ENCODE measurements at regions not wholly inside any gene's neighbourhood (a gene's known extent, or its start where the extent isn't known, plus 50 kb on each side); places are given as distances from the start of the nearest gene placed in this dataset.
"Not testable (repeated sequence)": the region's sequence is repeated elsewhere in the genome, so short reads cannot be mapped to it uniquely, and the experiment has no call there.

- not testable (repeated sequence) for H3K27ac ChIP-seq
Observed at GRCh38 chrY:6315917-6316316, 69.9 kb downstream of the TSPY2 start.

- H3K27ac ChIP-seq, result not testable (repeated sequence)
Observed at GRCh38 chrY:6316419-6316818, 70.4 kb downstream of the TSPY2 start.

- H3K27ac ChIP-seq, result not testable (repeated sequence)
Observed at GRCh38 chrY:6366433-6366832, 120.4 kb downstream of the TSPY2 start.

DNA sequence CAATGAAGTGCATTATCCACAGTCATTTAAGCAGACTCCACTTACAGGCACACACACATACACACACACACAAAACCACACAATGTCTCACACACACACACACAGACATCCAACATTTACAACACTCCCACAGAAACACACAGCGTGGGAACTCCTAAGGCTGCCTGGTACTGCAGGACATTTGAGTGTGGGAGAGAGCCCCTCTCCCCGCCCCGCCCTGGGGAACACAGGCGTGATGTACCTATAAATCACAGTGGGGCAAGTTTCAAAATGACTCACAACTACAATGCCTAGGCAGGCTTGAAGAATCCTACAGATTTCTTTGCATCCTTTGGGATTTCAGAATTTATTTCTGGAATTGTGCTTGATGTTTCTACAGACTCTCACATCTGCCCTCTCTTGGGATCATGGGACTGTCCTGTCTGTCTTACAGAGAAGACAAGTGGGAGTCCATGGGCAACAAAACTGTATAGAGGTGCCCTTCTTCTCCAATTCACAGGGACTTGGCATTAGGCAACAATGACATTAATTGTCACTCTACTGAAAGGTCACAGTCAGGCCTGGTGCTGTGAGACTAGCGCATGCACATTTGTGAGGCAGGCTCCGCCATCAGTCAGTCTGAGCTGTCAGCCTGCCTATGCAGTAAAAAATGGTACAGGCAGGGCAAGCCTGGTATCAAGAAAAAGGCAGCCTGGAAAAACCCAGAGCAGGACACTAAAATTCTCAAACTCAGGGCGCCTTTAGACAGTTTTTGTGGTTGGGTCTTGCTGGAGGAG, 136.6 kb downstream of the TSPY2 start:
- not testable (repeated sequence) for H3K27ac ChIP-seq

DNA sequence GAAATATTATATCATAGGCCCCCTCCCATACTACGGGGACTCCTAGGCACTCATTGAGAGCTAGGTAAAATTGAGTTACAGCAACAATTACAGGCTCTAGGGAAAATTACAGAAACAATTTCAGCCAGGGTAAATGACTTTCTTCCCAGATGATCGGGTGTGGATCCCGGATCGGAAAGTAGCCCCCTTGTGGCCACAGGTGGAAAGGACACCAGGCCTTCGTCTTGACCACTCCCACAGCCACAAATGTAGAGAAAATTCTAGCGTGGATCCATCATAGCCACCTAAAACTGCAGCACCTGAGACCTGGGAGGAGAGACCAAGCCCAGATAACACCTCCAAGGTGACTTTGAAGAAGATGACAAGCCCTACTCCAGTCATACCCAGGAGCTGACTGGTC, 142.6 kb downstream of the TSPY2 start:
- H3K27ac ChIP-seq, result not testable (repeated sequence)

- H3K27ac ChIP-seq, result not testable (repeated sequence)
Observed at GRCh38 chrY:6389561-6389960, 143.5 kb downstream of the TSPY2 start.

DNA sequence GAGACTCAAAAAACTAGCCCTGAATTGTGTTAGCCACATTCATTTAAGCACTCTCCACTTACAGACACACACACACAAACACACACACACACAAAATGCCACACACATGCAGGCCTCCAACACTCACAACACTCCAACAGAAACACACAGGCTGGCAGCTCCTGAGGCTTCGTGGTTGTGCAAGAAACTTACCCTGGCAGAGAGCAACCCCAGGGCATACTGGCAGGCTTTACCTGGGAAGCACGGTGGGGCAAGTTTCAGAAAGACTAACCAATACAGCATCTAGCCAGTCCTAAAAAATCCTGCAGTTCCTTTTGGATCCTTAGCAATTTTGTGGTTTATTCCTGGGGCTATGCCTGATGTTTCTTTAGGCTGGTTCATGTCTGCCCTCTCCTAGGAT, 146.2 kb downstream of the TSPY2 start:
- not testable (repeated sequence) for H3K27ac ChIP-seq

- not testable (repeated sequence) for H3K27ac ChIP-seq
Observed at GRCh38 chrY:6393242-6393641, 147.2 kb downstream of the TSPY2 start.

DNA sequence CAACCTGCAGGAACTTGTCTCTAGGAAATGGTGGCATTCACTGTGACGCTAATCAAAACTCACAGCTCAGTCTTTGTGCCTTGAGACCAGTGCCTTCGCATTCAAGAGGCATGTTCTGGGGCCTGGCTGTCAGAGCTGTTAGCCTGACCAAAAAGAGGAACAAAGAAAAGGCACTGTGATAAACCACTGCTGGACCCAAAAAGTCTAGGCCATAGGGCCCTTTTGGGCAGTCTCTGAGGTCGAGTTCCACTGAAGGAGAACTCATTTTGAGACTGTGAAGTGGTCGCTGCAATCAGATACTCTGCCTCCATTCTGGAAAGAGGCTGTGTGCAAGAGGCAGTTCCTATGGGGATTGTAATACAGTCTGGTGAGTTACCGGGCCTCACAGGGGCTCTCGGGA, 149.0 kb downstream of the TSPY2 start:
- H3K27ac ChIP-seq, result not testable (repeated sequence)

DNA sequence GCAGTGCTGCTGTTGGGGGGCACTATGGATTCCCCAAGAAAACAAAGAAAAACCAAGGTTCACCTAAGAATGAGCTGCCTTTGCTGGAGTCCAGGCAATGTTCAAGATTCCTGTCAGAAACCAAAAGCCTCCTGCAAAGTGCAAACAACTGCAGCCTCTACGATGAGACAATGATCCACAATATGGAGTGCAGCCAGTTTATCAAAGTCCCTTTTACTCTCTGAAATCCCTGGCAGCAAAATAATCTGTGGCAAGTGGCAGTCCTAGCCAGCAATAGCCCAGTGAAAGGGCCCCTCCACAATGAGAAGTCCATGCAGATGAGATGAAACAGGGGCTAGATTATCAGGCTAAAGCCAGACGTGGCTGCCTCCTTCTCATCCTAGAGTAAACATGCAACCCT, 155.8 kb downstream of the TSPY2 start:
- not testable (repeated sequence) for H3K27ac ChIP-seq

DNA sequence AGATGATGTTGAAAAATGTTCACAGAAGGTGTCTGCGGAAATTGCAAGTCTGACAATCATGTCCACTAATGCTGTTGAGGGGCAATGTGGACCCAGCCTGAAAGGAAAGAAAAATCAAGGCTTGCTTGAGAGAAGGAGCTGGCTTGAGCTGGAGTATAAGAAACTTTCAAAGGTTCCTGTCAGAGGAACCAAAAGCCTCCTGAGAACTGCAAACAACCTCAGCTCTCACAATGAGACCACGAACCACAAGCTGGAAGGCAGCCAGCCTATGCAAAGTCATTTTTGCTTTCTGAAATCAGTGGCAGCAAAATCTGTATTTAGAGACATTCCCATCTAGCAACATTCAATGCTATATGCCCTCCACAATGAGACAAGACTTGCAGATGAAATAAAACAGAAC, 160.8 kb downstream of the TSPY2 start:
- not testable (repeated sequence) for H3K27ac ChIP-seq

- H3K27ac ChIP-seq, result not testable (repeated sequence)
Observed at GRCh38 chrY:6419171-6419570, 173.1 kb downstream of the TSPY2 start.

GRCh38 chrY:6426701-6427100, 180.7 kb downstream of the TSPY2 start:
- not testable (repeated sequence) for H3K27ac ChIP-seq

GRCh38 chrY:6445529-6445928, 199.5 kb downstream of the TSPY2 start:
- not testable (repeated sequence) for H3K27ac ChIP-seq

GRCh38 chrY:6447408-6447807, 201.4 kb downstream of the TSPY2 start:
- not testable (repeated sequence) for H3K27ac ChIP-seq

GRCh38 chrY:6468358-6468757, 222.3 kb downstream of the TSPY2 start:
- H3K27ac ChIP-seq, result not testable (repeated sequence)

DNA sequence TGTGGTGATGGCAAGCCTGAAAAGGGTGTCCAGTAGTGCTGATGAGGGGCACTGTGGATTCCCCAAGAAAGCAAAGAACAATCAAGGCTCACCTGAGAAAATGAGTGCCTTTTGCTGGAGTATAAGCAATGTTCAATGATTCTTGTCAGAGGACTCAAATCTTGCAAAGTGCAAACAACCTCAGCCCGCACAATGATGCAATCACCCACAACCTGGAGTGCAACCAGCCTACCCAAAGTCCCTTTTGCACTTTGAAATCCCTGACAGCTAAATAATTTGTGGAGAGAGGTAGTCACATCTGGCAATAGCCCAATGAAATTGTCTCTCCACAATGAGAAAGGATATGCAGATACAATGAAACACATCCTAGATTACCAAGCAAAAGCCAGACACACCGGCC, 225.8 kb downstream of the TSPY2 start:
- not testable (repeated sequence) for H3K27ac ChIP-seq

GRCh38 chrY:6495456-6495855, 249.4 kb downstream of the TSPY2 start:
- not testable (repeated sequence) for H3K27ac ChIP-seq

GRCh38 chrY:6508842-6509241, 262.8 kb downstream of the TSPY2 start:
- not testable (repeated sequence) for H3K27ac ChIP-seq

- not testable (repeated sequence) for H3K27ac ChIP-seq
Observed at GRCh38 chrY:6520047-6520446, 274.0 kb downstream of the TSPY2 start.

GRCh38 chrY:6544076-6544756, 298.2 kb downstream of the TSPY2 start:
- H3K27ac ChIP-seq, result peak overlapping the region; percentile 74

DNA sequence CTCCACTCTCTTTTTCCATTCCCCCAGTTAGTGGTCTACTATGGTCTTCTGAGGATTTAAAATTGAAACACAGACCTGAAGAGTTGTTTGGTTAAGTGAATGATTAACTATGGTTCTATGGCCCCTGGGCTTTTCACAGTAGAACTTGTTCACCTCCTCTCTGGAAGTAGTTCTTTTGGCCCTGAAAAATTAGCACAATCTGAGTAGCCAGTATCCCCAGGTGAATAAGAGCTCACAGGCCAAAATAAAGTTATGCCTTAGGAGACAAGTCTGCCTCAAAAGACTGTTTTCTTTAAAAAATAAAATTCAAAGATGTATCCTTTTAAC, 298.7 kb downstream of the TSPY2 start:
- H3K27ac ChIP-seq, result peak overlapping the region; percentile 74

GRCh38 chrY:6552930-6553329, 306.9 kb downstream of the TSPY2 start:
- not testable (repeated sequence) for H3K27ac ChIP-seq

GRCh38 chrY:6567030-6567429, 321.0 kb downstream of the TSPY2 start:
- H3K27ac ChIP-seq, result not testable (repeated sequence)

All from 22Rv1 (cell line).